ENCODE measurements at regions not wholly inside any gene's neighbourhood (a gene's known extent, or its start where the extent isn't known, plus 50 kb on each side); places are given as distances from the start of the nearest gene placed in this dataset.

GRCh38 chr1:216907100-216907499 lies 183.9 kb upstream of the ESRRG start:
- no peaks in the 10 kb centered on the region for H3K9me3 ChIP-seq (ENCODE audit: insufficient read depth, low read length)
- TF ChIP-seq EZH2phosphoT487 (IDR thresholded peaks at IDR 0.05; ENCODE audit: low read depth) = no peak
- TF ChIP-seq CTCF (IDR thresholded peaks at IDR 0.05; ENCODE audit: low read depth, low read length) = no peak
- no peak overlapping the region for H3K27ac ChIP-seq (ENCODE audit: low read length)

GRCh38 chr1:216905781-216906180 lies 182.6 kb upstream of the ESRRG start:
- Histone ChIP-seq H3K36me3 (replicated peaks; ENCODE audit: low read depth, low read length) (no peaks in the 10 kb centered on the region), H3K79me2 (ENCODE audit: low read length) (no peaks in the 10 kb centered on the region), H3K9me3 (ENCODE audit: insufficient read depth, low read length) (no peaks in the 10 kb centered on the region), H3K4me1 (ENCODE audit: low read length) (no peaks in the 10 kb centered on the region), H3K9ac (ENCODE audit: low read length) (no peak overlapping the region), H2AFZ (ENCODE audit: low read depth, low read length) (no peak overlapping the region), H3K27ac (ENCODE audit: low read length) (no peak overlapping the region), H3K4me2 (ENCODE audit: low read length) (no peak overlapping the region), H3K4me3 (ENCODE audit: low read length) (no peak overlapping the region), H4K20me1 (ENCODE audit: insufficient read depth, low read length) (no peaks in the 10 kb centered on the region), H3K27me3 (ENCODE audit: low read depth, low read length) (no peaks in the 10 kb centered on the region)
- TF ChIP-seq CTCF (IDR thresholded peaks at IDR 0.05; ENCODE audit: low read depth, low read length) = no peak
- no peak for TF ChIP-seq EZH2phosphoT487 (IDR thresholded peaks at IDR 0.05; ENCODE audit: low read depth)

More at GRCh38 chr1:216907100-216907499, 183.9 kb upstream of the ESRRG start:
- Histone ChIP-seq H3K4me3 (ENCODE audit: low read length) (no peak overlapping the region), H3K4me2 (ENCODE audit: low read length) (no peak overlapping the region), H2AFZ (ENCODE audit: low read depth, low read length) (no peak overlapping the region), H4K20me1 (ENCODE audit: insufficient read depth, low read length) (no peaks in the 10 kb centered on the region), H3K4me1 (ENCODE audit: low read length) (no peaks in the 10 kb centered on the region), H3K36me3 (replicated peaks; ENCODE audit: low read depth, low read length) (no peaks in the 10 kb centered on the region), H3K27me3 (ENCODE audit: low read depth, low read length) (no peaks in the 10 kb centered on the region), H3K79me2 (ENCODE audit: low read length) (no peaks in the 10 kb centered on the region), H3K9ac (ENCODE audit: low read length) (no peak overlapping the region)

- TF ChIP-seq CTCF (IDR thresholded peaks at IDR 0.05; ENCODE audit: low read depth, low read length) (no peak), EZH2phosphoT487 (IDR thresholded peaks at IDR 0.05; ENCODE audit: low read depth) (no peak)
- no peak overlapping the region for H3K4me2 ChIP-seq (ENCODE audit: low read length)
Measured at GRCh38 chr1:216905137-216905536, 181.9 kb upstream of the ESRRG start.

GRCh38 chr1:216904471-216904870 lies 181.2 kb upstream of the ESRRG start:
- H3K27me3 ChIP-seq (ENCODE audit: low read depth, low read length) = no peaks in the 10 kb centered on the region
- H4K20me1 ChIP-seq (ENCODE audit: insufficient read depth, low read length) = no peaks in the 10 kb centered on the region
- H3K36me3 ChIP-seq (replicated peaks; ENCODE audit: low read depth, low read length) = no peaks in the 10 kb centered on the region
- H3K79me2 ChIP-seq (ENCODE audit: low read length) = no peaks in the 10 kb centered on the region
- no peak overlapping the region for H3K4me3 ChIP-seq (ENCODE audit: low read length)
- no peak overlapping the region for H3K4me2 ChIP-seq (ENCODE audit: low read length)
- H3K9ac ChIP-seq (ENCODE audit: low read length) = no peak overlapping the region
- H3K4me1 ChIP-seq (ENCODE audit: low read length) = no peaks in the 10 kb centered on the region
- no peak overlapping the region for H2AFZ ChIP-seq (ENCODE audit: low read depth, low read length)
- no peak for TF ChIP-seq EZH2phosphoT487 (IDR thresholded peaks at IDR 0.05; ENCODE audit: low read depth)
- no peak overlapping the region for H3K27ac ChIP-seq (ENCODE audit: low read length)
- H3K9me3 ChIP-seq (ENCODE audit: insufficient read depth, low read length) = no peaks in the 10 kb centered on the region

More at GRCh38 chr1:216905137-216905536, 181.9 kb upstream of the ESRRG start:
- no peak overlapping the region for H3K27ac ChIP-seq (ENCODE audit: low read length)
- no peaks in the 10 kb centered on the region for H3K27me3 ChIP-seq (ENCODE audit: low read depth, low read length)
- H3K79me2 ChIP-seq (ENCODE audit: low read length) = no peaks in the 10 kb centered on the region
- H3K4me3 ChIP-seq (ENCODE audit: low read length) = no peak overlapping the region
- no peak overlapping the region for H3K9ac ChIP-seq (ENCODE audit: low read length)
- H3K36me3 ChIP-seq (replicated peaks; ENCODE audit: low read depth, low read length) = no peaks in the 10 kb centered on the region
- H2AFZ ChIP-seq (ENCODE audit: low read depth, low read length) = no peak overlapping the region
- no peaks in the 10 kb centered on the region for H3K9me3 ChIP-seq (ENCODE audit: insufficient read depth, low read length)
- H3K4me1 ChIP-seq (ENCODE audit: low read length) = no peaks in the 10 kb centered on the region
- no peaks in the 10 kb centered on the region for H4K20me1 ChIP-seq (ENCODE audit: insufficient read depth, low read length)

GRCh38 chr1:216903382-216903740 lies 180.1 kb upstream of the ESRRG start:
- Histone ChIP-seq H3K27me3 (ENCODE audit: low read depth, low read length) (no peaks in the 10 kb centered on the region), H3K4me1 (ENCODE audit: low read length) (no peaks in the 10 kb centered on the region), H3K36me3 (replicated peaks; ENCODE audit: low read depth, low read length) (no peaks in the 10 kb centered on the region), H3K9ac (ENCODE audit: low read length) (no peak overlapping the region), H3K4me2 (ENCODE audit: low read length) (no peak overlapping the region), H3K4me3 (ENCODE audit: low read length) (no peak overlapping the region), H3K9me3 (ENCODE audit: insufficient read depth, low read length) (no peaks in the 10 kb centered on the region), H2AFZ (ENCODE audit: low read depth, low read length) (no peak overlapping the region), H4K20me1 (ENCODE audit: insufficient read depth, low read length) (no peaks in the 10 kb centered on the region), H3K79me2 (ENCODE audit: low read length) (no peaks in the 10 kb centered on the region), H3K27ac (ENCODE audit: low read length) (no peak overlapping the region)
- no peak for TF ChIP-seq EZH2phosphoT487 (IDR thresholded peaks at IDR 0.05; ENCODE audit: low read depth)
- no peak for TF ChIP-seq CTCF (IDR thresholded peaks at IDR 0.05; ENCODE audit: low read depth, low read length)

Data from OCI-LY3 (cell line).